Endothelial cell of hepatic sinusoid (primary cell): ENCODE measurements at regions not wholly inside any gene's neighbourhood (a gene's known extent, or its start where the extent isn't known, plus 50 kb on each side); places are given as distances from the start of the nearest gene placed in this dataset.

Source experiments
- in situ Hi-C: cut with HindIII; loops from 2 replicates; pipeline ENCODE4 v1.10.0; 2017; ENCODE audit warnings: low sequenced_read_pairs

DNA sequence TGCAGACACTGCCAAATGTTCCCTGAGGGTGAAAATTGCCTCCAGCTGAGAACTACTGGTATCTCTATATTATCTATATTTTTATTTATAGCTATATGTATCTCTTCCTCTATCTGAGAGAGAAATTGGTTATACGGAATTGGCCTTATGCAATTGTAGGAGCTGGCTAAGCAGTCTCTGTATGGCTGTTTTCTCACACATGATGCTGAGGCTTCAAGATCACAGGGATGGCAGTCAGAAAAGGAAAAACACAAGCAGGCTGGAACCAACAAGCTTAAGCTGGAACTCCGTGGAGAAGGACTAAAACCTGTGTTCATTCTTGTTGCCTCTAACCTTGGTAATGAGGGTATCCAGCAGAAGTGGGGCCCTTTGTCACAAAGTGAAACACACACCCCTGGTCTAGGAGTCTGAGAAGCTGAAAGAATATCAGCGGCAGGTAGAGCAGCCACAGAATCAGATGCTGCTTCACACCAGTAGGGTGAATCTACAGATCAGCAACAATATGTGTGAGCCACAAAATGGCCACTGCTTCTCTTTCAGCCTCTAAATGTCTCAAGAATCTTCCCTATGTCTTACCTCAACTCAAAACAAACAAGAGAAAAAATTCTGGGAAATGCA, 166.5 kb upstream of the PPP1R2C start:
- in situ Hi-C loops: no loop called here

DNA sequence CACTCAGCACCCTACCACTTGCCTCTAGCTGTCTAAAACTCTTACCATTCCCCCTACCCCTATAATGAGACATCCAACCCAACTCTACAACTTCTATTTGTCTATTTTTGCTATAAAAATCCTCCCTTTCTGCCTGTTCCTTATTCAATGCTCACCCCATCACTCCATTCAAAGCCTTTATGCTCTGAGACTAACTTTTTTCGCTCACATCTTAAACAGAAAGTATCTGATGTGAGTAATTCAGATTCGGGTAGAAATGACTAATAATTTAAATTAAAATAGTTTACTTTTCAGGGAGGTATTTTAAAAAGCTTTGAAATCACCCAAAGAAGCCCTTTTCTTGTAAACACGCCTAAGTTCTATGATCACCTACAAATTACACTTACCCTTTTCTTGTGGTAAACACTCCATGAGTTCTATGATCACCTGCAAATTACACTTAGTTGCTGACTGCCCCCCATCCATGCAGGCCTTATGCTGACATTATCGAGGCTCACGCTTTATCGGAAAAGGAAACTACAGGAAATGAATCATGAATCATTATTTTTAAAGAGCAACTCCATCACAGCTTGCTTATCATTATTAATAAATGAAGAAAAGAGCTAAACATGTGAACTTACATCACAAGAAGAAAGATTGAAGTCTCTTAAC, 168.7 kb upstream of the PPP1R2C start:
- in situ Hi-C loops: loop anchor here (5.0 kb wide), 1 partner anchor 64 kb away; no protein-coding TSS in a partner anchor

DNA sequence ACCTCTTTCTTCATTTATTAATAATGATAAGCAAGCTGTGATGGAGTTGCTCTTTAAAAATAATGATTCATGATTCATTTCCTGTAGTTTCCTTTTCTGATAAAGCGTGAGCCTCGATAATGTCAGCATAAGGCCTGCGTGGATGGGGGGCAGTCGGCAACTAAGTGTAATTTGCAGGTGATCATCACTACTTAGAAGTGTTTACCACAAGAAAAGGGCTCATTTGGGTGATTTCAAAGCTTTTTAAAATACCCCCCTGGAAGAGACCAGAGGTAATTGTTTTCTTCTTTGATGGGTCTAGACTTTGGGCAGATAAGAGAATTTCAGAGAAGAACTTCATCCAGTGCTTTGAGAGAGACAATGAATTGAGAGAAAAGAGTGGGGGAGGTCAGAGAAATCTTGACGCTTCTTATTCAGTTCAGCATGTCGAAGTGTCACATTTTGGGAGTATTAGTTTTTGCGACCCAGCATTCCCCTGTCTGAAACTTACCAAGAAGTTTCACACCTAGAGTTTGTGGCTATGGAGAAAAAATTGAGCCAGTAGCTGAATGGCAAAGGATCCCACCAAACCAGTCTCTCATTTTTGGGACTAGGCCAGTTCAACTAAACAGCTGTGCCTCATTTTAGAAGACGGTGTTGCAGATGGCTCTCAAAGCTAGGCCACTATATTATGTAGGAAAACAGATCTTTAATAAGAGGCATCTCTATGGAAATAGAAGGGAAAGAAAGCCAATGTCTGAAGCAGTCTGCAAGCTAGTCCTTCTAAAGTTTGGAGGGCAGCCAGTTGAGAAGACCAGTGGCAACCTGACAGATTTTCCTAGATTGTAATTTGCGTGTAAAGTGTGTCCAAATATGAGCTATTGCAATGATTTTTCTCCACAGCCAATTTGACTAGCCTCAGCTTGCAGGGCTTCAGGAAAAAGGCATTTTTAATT, 171.0 kb upstream of the PPP1R2C start:
- in situ Hi-C loops: loop anchor here (5.0 kb wide), 1 partner anchor 67 kb away; no protein-coding TSS in a partner anchor

DNA sequence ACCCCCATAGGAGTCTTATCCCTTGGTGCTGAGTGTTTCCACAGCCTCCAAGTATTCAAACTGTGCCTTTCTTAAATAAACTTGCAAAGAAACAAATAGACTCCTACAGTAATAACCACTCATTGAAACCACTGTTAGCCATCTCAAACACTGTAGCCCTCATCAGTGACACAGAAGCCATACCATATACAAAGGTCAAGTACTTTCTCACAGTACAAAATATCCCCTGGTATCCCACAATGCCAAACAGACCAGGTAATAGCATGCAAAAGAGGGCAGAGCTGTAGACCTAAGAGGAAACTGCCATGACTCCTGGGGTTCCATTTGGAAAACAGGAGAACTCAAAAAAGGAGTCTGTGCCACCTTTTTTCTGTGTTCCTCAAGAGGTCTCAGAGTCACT, 173.8 kb upstream of the PPP1R2C start:
- in situ Hi-C loops: no loop called here

DNA sequence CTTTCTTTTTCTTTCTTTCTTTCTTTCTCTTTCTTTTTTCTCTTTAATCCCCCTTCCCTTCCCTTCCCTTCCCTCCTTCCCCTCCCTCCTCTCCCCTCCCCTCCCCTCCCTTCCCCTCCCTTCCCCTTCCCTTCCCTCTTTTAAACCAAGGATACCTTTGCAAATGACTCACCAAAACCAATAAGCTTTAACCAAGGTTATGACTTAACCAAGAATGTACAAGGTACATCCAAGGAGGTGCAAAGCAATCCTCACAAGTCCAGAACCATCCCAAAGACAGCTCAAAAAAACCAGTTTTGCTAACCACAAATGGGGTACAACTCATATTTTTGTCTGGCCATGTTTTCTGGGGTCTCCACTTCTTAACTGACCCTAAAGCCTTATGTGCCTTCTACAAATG, 174.7 kb upstream of the PPP1R2C start:
- in situ Hi-C loops: no loop called here

DNA sequence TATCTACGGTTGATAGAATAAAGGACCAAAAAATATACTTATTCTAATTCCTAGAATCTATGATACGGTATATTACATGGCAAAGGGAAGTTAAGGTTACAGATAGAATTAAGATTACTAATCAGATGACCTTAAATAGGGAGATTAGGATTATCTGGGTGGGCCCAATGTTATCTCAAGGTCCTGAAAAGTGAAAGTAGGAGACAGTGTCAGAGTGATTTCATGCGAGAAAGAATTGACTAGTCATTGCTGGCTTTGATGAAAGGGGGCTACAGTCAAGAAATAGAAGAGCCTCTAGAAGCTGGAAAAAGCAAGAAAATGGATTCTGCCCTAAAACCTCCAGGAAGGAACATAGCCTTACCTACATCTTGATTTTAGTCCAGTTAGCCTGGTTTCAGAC, 176.9 kb upstream of the PPP1R2C start:
- in situ Hi-C loops: no loop called here

DNA sequence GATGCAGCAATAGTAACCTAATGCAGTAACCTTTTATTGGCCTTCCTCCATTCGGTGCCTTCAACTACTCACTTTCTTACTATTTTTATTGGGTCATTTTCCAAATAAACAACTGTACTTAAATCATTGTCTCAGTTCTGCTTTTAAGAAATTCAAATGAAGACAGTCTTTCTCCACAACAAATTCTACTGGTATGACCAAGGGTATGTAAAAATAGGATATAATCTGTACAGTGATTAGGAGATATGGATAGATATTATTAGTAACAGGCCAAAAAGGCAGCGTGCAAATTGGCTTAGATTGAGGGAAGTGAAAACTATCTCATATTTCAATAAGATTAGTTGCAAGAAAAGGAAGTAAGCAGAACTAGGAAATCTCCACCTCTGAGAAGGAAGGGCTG, 177.4 kb upstream of the PPP1R2C start:
- in situ Hi-C loops: no loop called here

DNA sequence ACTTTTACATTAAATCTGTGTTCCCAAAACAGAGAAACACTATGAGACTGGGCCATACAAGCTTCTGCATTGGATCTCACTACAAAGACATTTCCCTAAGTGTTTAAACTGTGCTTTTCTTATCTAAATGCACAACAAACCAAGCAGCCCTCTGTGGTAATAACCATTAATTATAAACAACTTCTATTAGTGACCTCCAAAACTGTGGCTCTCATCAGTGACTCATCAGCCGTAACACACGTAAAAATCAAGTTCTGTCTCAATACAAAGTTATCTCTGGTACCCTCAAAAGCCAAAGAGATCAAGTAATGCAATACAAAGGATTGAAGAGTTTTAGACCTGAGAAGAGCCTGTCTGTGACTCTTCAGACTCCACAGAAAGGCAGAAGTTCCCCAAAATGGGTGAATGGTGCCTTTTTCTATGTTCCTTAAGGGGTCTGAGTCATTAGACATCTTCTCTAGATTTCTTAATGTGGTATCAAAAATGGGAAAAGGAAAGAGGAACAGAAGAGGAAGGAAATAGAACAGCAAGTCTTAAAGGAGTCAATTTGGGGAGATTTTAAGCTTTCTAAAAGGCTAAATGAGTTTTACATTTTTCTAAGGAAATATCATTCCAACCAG, 189.8 kb upstream of the PPP1R2C start:
- in situ Hi-C loops: no loop called here

DNA sequence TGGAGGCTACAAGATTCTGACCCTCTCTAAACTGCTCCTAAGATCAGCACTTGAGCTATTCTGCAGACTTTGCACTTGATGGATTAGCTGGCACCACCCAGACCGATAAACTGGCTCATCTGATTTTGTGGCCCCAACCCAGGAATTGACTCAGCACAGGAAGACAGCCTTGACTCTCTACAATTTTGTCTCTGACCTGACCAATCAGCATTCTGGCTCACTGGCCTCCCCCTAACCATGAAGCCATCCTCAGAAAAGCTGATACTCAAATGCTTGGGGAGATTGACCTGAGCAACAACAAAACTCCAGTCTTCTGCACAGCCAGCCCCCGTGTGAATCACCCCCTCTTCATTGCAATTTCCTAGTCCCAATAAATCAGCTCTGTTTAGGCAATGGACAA, 195.4 kb upstream of the PPP1R2C start:
- in situ Hi-C loops: no loop called here

DNA sequence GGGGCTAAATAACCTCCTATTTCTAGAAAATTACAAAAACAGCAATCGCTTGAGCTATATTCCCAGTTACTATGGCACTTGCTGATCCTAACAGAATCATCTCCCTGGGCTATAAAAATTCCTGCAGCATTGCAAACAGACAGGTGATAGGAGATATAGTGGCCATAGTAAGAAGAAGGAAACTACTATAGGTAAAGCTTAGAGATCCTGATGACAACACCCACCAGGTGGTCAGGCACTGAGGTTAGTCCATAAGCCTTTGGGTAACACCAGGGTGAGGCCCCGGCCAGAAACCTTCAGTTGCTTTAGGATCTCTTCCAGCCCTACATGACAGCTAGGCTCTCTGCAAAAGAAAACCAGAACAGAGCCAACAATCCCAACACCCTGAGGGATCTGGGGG, 197.9 kb upstream of the PPP1R2C start:
- in situ Hi-C loops: no loop called here

DNA sequence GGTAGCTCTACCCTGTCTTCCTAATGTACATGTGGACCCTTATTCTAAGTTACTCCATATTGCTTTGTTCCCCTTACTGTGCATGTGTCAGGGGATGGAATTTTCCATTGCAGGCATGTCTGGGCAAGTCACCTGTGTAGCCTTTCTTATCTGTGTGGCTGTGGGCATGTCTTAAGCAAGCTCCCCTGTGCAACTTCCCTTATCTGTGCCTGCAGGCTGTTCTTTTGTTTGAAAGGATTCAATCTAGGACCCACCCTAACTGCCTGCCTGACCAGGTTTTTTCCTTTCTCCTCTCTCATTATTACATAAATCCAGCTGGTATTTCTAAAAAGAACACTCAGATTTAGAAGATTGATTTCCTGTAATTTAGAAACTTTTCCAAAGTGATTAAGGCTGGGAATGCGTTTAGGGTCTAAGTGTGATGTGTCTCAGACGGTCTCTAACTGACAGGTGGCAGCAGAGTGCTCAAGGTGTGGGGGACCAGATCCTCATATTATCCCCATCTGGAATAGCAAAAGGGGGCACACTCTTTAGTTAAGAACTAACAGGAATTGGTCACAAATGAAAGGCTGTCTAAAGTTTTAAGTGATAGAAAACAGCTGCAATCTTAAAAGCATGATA, 198.9 kb upstream of the PPP1R2C start:
- in situ Hi-C loops: no loop called here

DNA sequence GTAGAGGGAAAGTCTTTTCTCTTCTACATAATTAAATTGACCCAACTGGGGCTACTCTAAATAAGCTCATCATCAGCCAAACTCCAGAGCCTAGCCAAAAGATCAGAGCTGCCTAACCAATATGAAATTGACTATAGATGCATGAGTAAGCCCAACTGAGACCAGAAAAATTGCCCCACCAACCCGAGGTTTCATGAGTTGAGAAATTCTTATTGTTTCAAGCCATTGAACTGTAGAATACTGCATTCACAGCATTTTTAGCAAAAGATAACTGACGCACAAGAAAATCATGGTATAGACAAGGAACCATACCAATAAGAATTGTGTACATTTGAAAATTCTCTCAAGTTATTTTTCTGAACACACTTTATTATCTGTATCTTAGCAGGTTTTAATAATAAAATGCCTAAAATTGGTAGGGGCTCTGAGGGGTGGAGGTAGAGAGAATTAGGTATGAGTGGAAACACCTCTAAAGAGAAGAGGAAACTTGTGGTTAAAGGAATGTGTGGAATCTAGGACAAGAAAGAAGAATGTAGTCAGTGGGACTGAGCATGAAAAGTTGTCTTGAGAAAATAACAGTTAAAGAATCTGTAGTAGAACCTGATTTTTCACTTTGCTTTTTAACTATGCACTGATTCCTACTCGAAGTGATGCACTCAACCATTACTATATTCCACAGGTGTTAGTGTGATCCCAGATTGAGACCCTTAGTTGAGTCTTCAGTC, 200.9 kb upstream of the PPP1R2C start:
- in situ Hi-C loops: no loop called here

DNA sequence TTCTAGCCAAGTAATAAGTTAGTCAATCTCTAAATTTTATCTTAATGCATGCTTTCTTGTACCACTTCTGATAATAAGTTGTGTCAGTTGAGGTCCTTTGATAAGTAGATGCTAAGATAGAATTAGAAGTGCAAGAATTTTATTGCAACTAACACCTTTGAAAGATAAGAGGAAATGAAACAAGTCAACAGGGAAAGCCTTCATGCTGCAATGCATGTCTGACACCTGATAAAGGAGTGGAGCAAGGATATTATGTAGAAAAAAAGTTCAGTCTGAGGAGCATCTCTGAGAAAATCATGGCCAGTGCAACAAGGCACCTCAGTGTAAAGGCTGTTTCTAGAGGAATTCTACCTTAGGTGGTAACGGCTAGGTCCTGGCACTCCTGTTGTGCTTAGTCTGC, 210.7 kb upstream of the PPP1R2C start:
- in situ Hi-C loops: no loop called here

DNA sequence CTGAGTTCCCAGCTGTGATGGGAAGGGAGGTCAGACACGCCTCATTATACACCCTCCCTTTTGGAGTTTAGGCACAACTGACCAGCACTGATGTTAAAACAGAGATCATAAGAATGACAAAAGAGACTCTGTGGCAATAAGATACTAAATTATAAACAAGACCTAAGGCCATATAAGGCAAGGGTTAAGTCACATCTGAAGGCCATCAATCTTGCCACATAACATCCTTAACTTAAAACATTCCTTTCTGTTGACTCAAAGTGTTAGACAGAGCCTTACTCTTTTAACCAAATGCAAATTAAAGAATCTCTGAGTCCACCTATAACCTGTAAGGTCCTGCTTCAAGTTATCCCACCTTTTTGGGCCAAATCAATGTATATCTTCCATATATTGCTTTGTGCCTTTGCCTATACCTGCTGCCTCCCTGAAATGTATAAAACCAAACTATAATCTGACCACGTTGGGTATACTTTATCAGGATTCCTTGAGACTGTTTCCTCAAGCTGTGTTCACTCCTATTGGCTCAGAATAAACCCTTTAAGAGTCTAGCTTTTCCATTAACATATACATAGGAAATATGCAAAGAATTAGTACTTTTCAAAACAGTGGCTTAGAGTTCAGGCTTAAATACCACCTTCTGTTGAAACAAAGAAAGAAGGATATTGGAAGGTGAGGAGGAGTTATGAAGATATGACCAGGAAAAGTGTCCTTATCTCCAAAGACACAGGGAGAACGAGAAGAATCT, 214.4 kb upstream of the PPP1R2C start:
- in situ Hi-C loops: no loop called here

DNA sequence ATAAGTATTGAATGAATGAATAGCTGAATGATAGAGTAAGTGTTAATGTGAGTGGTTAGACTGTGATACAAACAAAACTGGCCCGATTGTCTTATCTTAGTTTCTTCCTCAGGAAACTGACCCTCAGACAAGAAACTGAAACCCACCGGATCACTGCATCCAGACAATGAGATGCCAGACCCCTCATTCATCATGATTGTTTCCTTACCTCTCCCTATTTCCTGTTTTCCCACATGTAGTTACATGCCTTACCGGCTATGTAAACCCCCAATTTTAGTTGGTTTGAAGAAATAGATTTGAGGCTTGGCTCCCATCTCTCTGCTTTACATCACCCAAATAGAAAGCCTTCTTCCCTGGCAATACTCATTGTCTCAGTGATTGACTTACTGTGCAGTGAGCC, 218.9 kb upstream of the PPP1R2C start:
- in situ Hi-C loops: no loop called here

DNA sequence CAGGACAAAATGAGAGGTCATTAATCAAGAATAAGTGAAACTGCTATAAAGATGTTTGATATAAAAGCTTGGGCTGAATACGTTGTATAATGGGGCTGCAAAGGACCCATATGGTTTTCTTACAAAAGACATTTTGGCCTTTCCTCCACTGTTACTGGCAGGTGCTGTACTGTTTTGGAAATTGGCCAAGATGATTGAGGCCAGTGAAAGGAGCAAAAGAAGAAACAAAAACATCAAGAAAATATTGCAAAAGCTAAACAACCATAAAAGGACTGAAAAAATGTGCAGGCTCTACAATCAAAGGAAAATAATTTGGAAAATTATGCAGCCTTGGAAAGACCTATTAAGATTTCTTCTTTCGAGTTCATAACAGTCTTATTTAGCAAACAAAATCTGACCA, 222.2 kb upstream of the PPP1R2C start:
- in situ Hi-C loops: no loop called here

DNA sequence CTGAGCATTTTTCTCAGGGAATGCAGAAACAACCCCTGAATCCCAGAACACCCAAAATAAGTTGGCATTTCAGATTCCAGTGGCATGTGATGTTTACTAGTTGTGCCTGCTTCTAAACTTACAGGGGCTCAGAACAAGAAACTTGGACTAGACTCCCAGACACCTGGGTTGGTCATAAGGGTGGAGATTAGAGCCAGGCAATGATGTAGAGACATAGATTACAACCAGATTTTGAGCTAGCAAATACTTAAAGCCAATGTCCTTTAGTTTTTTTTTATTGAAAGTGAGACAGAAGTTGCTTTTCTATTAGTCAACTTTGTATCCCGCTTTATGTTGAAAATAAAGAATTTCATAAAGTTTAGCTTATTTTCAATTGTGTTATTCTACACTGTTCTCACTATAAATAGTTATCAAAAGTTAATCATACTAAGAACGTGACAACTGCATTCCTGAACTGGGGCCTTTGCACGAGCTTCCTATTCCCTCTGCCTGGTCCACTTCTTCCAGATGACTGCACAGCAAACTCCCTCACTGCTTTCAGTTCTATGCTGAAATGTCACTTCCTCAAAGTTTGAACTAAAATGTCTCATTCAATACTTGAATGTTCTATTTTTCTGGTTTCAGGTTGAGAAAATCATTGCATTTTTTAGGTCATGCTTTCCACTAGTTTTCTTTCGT, 224.7 kb upstream of the PPP1R2C start:
- in situ Hi-C loops: no loop called here

DNA sequence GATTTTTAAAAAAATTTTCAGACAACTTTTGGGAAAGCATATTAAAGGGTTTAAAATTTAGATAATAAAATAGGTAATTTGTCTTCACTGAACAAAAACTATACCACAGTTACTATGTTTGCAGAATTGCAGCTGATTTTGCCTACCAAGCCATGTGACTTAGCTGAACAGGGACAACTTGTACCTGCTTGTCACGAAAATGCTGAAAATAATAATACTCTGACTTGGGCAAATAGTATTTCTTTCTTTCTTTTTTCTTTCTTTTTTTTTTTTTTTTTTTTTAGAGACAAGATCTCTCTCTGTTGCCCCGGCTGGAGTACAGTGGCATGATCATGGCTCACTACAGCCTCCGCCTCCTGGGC, 225.2 kb upstream of the PPP1R2C start:
- in situ Hi-C loops: no loop called here

DNA sequence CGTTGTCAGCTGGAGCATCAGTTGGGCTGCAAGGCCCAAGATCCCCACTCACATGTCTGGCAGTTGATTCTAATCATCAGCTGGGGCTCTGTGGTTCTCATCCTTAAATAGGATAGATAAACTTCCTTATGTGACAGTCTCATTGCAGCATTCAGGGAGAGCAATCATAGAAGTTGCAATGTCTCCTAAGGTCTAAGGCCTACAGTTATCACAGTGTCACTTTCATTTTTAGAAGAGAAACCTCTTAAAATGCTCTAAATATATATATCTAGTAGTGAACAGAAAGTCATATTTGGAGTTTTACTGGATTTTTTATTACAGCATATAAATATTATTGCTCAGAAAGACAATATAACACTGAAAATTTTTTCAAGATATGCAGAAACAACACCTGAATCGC, 226.0 kb upstream of the PPP1R2C start:
- in situ Hi-C loops: no loop called here
